ENCODE measurements at regions not wholly inside any gene's neighbourhood (a gene's known extent, or its start where the extent isn't known, plus 50 kb on each side); places are given as distances from the start of the nearest gene placed in this dataset.

DNA sequence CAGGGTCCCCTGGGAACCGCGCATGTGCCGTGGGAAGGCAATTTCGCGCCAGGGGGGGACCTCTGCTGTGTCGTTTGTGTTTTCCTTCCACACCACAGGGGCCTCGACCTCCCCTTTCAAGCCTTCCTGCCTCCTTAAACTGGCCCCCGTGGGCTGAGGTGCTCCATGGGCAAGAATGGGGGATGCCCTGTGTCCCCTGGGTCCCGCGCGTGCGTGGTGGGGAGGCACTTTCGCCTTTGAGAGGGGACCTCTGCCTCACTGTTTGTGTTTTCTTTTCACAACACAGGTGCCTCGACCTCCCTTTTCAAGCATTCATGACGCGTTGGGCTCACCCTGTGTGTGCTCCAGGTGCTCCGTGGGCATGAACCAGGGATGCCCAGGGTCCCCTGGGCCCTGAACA is 348.8 kb downstream of the ALG10 start:
- 54 to 58% methylated on average over 17 of the region's 17 CpGs for WGBS, 2 donors
- DNase-seq = no peak
- H3K27me3 ChIP-seq = peaks cover 0 to 4% (median 0%) of the 10 kb centered on the region in 7 donors
- no peak overlapping the region for H3K27ac ChIP-seq
- TF ChIP-seq, protein P1, sequence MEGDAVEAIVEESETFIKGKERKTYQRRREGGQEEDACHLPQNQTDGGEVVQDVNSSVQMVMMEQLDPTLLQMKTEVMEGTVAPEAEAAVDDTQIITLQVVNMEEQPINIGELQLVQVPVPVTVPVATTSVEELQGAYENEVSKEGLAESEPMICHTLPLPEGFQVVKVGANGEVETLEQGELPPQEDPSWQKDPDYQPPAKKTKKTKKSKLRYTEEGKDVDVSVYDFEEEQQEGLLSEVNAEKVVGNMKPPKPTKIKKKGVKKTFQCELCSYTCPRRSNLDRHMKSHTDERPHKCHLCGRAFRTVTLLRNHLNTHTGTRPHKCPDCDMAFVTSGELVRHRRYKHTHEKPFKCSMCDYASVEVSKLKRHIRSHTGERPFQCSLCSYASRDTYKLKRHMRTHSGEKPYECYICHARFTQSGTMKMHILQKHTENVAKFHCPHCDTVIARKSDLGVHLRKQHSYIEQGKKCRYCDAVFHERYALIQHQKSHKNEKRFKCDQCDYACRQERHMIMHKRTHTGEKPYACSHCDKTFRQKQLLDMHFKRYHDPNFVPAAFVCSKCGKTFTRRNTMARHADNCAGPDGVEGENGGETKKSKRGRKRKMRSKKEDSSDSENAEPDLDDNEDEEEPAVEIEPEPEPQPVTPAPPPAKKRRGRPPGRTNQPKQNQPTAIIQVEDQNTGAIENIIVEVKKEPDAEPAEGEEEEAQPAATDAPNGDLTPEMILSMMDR (IDR thresholded peaks at IDR 0.05) = no peak
- no peak overlapping the region for H3K4me3 ChIP-seq
- H3K36me3 ChIP-seq = no peaks in the 10 kb centered on the region
- no peaks in the 10 kb centered on the region for H3K4me1 ChIP-seq
- intact Hi-C loops (cut with DNase I) = no loop called here
- H3K9me3 ChIP-seq = peaks cover 0 to 99% (median 6%) of the 10 kb centered on the region in 11 donors
- ATAC-seq = no peak

GRCh38 chr12:34372003-34372402 is 349.7 kb downstream of the ALG10 start:
- 56% methylated on average over 21 of the region's 21 CpGs for WGBS, 2 donors
- ATAC-seq (no peak), DNase-seq (no peak)
- intact Hi-C loops (cut with DNase I) = no loop called here
- no peak overlapping the region for H3K27ac ChIP-seq
- H3K27me3 ChIP-seq = peaks cover 0 to 7% (median under 1%) of the 10 kb centered on the region in 7 donors
- H3K9me3 ChIP-seq = peaks cover 0 to 99% (median 6%) of the 10 kb centered on the region in 11 donors
- H3K36me3 ChIP-seq = no peaks in the 10 kb centered on the region
- no peak overlapping the region for H3K4me3 ChIP-seq
- H3K4me1 ChIP-seq = no peaks in the 10 kb centered on the region
- TF ChIP-seq, protein P1 (IDR thresholded peaks at IDR 0.05) = no peak

- Histone ChIP-seq H3K27ac (no peak overlapping the region), H3K9me3 (peaks cover 0 to 97% (median 3%) of the 10 kb centered on the region in 11 donors), H3K36me3 (no peaks in the 10 kb centered on the region), H3K4me1 (no peaks in the 10 kb centered on the region), H3K4me3 (no peak overlapping the region), H3K27me3 (peaks cover 0 to 7% (median 0%) of the 10 kb centered on the region in 7 donors)
- ATAC-seq = no peak
- WGBS, 2 donors = 67 to 72% methylated on average over 25 of the region's 25 CpGs
- no peak for DNase-seq
- intact Hi-C loops (cut with DNase I) = no loop called here
- TF ChIP-seq, protein P1 (IDR thresholded peaks at IDR 0.05) = no peak
Observed at GRCh38 chr12:34373926-34374325, 351.6 kb downstream of the ALG10 start.

GRCh38 chr12:34376133-34376799 is 354.0 kb downstream of the ALG10 start:
- peaks cover 0 to 97% (median 3%) of the 10 kb centered on the region in 11 donors for H3K9me3 ChIP-seq
- intact Hi-C loops (cut with DNase I) = no loop called here
- 64 to 68% methylated on average over 28 of the region's 28 CpGs for WGBS, 2 donors

More at GRCh38 chr12:34376133-34376799, 354.0 kb downstream of the ALG10 start:
- Histone ChIP-seq H3K27ac (no peak overlapping the region), H3K27me3 (peaks cover 0 to 7% (median 0%) of the 10 kb centered on the region in 7 donors), H3K36me3 (no peaks in the 10 kb centered on the region), H3K4me3 (no peak overlapping the region), H3K4me1 (no peaks in the 10 kb centered on the region)
- TF ChIP-seq, protein P1 (IDR thresholded peaks at IDR 0.05) = no peak
- no peak for DNase-seq
- ATAC-seq = no peak
